Nephron progenitor cell (in vitro differentiated cells): ENCODE measurements at regions not wholly inside any gene's neighbourhood (a gene's known extent, or its start where the extent isn't known, plus 50 kb on each side); places are given as distances from the start of the nearest gene placed in this dataset.

ENCODE experiments used
- DNase-seq: peaks from one replicate; pipeline ENCODE4 v3.0.0; 2021
- H3K27ac Mint-ChIP-seq: 2 replicates; pipeline ENCODE4 v1.8.0; 2021; ENCODE audit warnings: mild to moderate bottlenecking, moderate library complexity, mixed read lengths
- H3K27me3 Mint-ChIP-seq: 2 replicates; pipeline ENCODE4 v1.8.0; 2021; ENCODE audit warnings: mild to moderate bottlenecking, low read depth, mixed read lengths; ENCODE audit not compliant: poor library complexity
- H3K36me3 Mint-ChIP-seq: 2 replicates; pipeline ENCODE4 v1.8.0; 2021; ENCODE audit warnings: low read depth, mixed read lengths
- H3K4me1 Mint-ChIP-seq: 2 replicates; pipeline ENCODE4 v1.8.0; 2021; ENCODE audit warnings: mixed read lengths
- H3K4me3 Mint-ChIP-seq: 2 replicates; pipeline ENCODE4 v1.8.0; 2021; ENCODE audit warnings: mild to moderate bottlenecking, moderate library complexity, mixed read lengths
- H3K9me3 Mint-ChIP-seq: 2 replicates; pipeline ENCODE4 v1.8.0; 2021; ENCODE audit warnings: mild to moderate bottlenecking, moderate library complexity, mixed read lengths
- CTCF ChIP-seq: fragments of 200-600 bp; sonication (generic); IDR thresholded peaks from 2 replicates; pipeline ENCODE4 v1.5.0; 2021; ENCODE audit warnings: antibody characterized with exemption

- Mint-ChIP-seq H3K4me3 (no peak overlapping the region), H3K36me3 (no peaks in the 10 kb centered on the region), H3K27ac (no peak overlapping the region), H3K4me1 (peaks cover 48% of the 10 kb centered on the region), H3K9me3 (no peaks in the 10 kb centered on the region), H3K27me3 (peaks cover 3% of the 10 kb centered on the region)
- no peak for TF ChIP-seq CTCF
- no peak for DNase-seq
Measured at GRCh38 chr1:228992044-228992443, 256.8 kb downstream of the RHOU start.

- TF ChIP-seq CTCF = no peak
Measured at GRCh38 chr1:228992907-228993535, 257.7 kb downstream of the RHOU start.

GRCh38 chr1:228994676-228995594 lies 259.7 kb downstream of the RHOU start:
- H3K4me3 Mint-ChIP-seq = no peak overlapping the region
- no peak overlapping the region for H3K27ac Mint-ChIP-seq
- no peak for TF ChIP-seq CTCF
- DNase-seq = no peak
- no peaks in the 10 kb centered on the region for H3K9me3 Mint-ChIP-seq
- H3K36me3 Mint-ChIP-seq = no peaks in the 10 kb centered on the region
- H3K27me3 Mint-ChIP-seq = peaks cover 6% of the 10 kb centered on the region
- H3K4me1 Mint-ChIP-seq = peaks cover 39% of the 10 kb centered on the region

More at GRCh38 chr1:228992907-228993535, 257.7 kb downstream of the RHOU start:
- Mint-ChIP-seq H3K4me1 (peaks cover 39% of the 10 kb centered on the region), H3K4me3 (no peak overlapping the region), H3K36me3 (no peaks in the 10 kb centered on the region), H3K27ac (no peak overlapping the region), H3K27me3 (peaks cover 6% of the 10 kb centered on the region), H3K9me3 (no peaks in the 10 kb centered on the region)
- DNase-seq = no peak

GRCh38 chr1:228996281-228996680 lies 261.0 kb downstream of the RHOU start:
- Mint-ChIP-seq H3K9me3 (no peaks in the 10 kb centered on the region), H3K27me3 (peaks cover 6% of the 10 kb centered on the region), H3K36me3 (no peaks in the 10 kb centered on the region), H3K27ac (no peak overlapping the region), H3K4me3 (no peak overlapping the region), H3K4me1 (peaks cover 30% of the 10 kb centered on the region)
- DNase-seq = no peak
- TF ChIP-seq CTCF = no peak

DNA sequence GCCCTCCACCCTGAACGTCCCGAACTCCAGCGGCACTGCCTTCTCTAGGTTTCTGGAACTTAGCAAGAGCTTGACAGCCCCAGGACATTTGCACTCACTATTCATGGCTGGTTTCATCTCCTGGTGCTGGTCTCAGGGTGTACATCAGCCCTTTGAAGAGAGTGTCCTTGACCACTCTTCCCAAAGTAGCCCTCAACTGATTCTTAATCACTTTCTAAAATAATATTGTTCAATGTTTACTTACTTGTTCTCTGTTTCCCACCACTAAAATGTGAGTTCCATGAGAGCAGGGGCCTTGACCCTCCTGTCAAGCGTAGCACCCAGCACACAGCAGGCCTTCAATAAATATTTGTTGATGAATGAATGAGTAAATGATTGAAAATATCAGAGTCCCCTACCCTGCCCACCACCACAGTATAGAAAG lies 262.5 kb downstream of the RHOU start:
- Mint-ChIP-seq H3K27me3 (peaks cover 6% of the 10 kb centered on the region), H3K9me3 (no peaks in the 10 kb centered on the region), H3K4me3 (no peak overlapping the region), H3K36me3 (no peaks in the 10 kb centered on the region), H3K27ac (no peak overlapping the region), H3K4me1 (peaks cover 40% of the 10 kb centered on the region)
- TF ChIP-seq CTCF = no peak
- DNase-seq = no peak
